ENCODE measurements at regions not wholly inside any gene's neighbourhood (a gene's known extent, or its start where the extent isn't known, plus 50 kb on each side); places are given as distances from the start of the nearest gene placed in this dataset.

- no peak overlapping the region for H2AK5ac ChIP-seq (ENCODE audit: low read depth, low read length)
- no peak overlapping the region for H2AFZ ChIP-seq (replicated peaks; ENCODE audit: low read length, poor library complexity)
- no peaks in the 10 kb centered on the region for H3K4me1 ChIP-seq (ENCODE audit: control insufficient read depth, insufficient read depth, low read length)
- H3K36me3 ChIP-seq (ENCODE audit: control insufficient read depth, insufficient read depth, low read length) = no peaks in the 10 kb centered on the region
- peaks cover 2% of the 10 kb centered on the region for H3K9me3 ChIP-seq (ENCODE audit: control insufficient read depth, insufficient read depth, low read length)
- H3K9me1 ChIP-seq (ENCODE audit: insufficient read depth, low read length) = no peaks in the 10 kb centered on the region
- H3K9ac ChIP-seq (ENCODE audit: low read depth, low read length) = no peak overlapping the region
- H3K14ac ChIP-seq (replicated peaks; ENCODE audit: low read depth, low read length) = no peak overlapping the region
- no peak overlapping the region for H3K4me2 ChIP-seq (ENCODE audit: low read depth, low read length)
- intact Hi-C loops (cut with micrococcal nuclease) (no loop called here), dilution Hi-C loops (cut with HindIII; ENCODE audit: low sequenced_read_pairs, unreplicated experiment) (no loop called here), in situ Hi-C loops (cut with MboI; ENCODE audit: low sequenced_read_pairs) (no loop called here)
- H3K56ac ChIP-seq (ENCODE audit: extremely low read depth, insufficient read depth, low read length) = no peak overlapping the region
- no TSS peak for BruUV-seq (replicated peaks)
- no peaks in the 10 kb centered on the region for H4K20me1 ChIP-seq (ENCODE audit: insufficient read depth, low read length)
- POLR2A ChIA-PET (ENCODE audit: unreplicated experiment) = no interaction called here
- H2BK20ac ChIP-seq (ENCODE audit: low read depth, low read length) = no peak overlapping the region
- H3K4ac ChIP-seq (ENCODE audit: low read depth, low read length) = no peak overlapping the region
- TF ChIP-seq SMC3 (IDR thresholded peaks at IDR 0.05; ENCODE audit: low read depth, low read length) = no peak
- TF ChIP-seq POLR2A (IDR thresholded peaks at IDR 0.05; ENCODE audit: low read depth, low read length) = no peak
- TF ChIP-seq NFE2L2 (IDR thresholded peaks at IDR 0.05; ENCODE audit: low read depth, low read length) = no peak
- no peak overlapping the region for H3K27ac ChIP-seq (ENCODE audit: insufficient read depth, low read length)
- no peak overlapping the region for H3K4me3 ChIP-seq (ENCODE audit: insufficient read depth, low read depth, low read length)
- no peak for DNase-seq
- no peak overlapping the region for H4K8ac ChIP-seq (ENCODE audit: low read depth in 2 of 2, low read length in 2 of 2)
- H4K91ac ChIP-seq (ENCODE audit: insufficient read depth, low read depth, low read length) = no peak overlapping the region
- no peak overlapping the region for H2BK120ac ChIP-seq (ENCODE audit: low read depth, low read length)
- no peak overlapping the region for H3K23ac ChIP-seq (ENCODE audit: low read depth, low read length)
- H4K5ac ChIP-seq (ENCODE audit: low read depth, low read length) = no peak overlapping the region
- ATAC-seq (ENCODE audit: low read depth) = no peak
- H2AK9ac ChIP-seq (replicated peaks; ENCODE audit: low read depth, low read length, poor library complexity) = no peak overlapping the region
- H2BK15ac ChIP-seq (ENCODE audit: low read depth, low read length) = no peak overlapping the region
- no peaks in the 10 kb centered on the region for H3K27me3 ChIP-seq (ENCODE audit: control insufficient read depth, insufficient read depth, low read length)
- H2BK5ac ChIP-seq (ENCODE audit: low read depth, low read length, poor library complexity, severe bottlenecking) = no peak overlapping the region
- H3K79me1 ChIP-seq (ENCODE audit: low read depth in 1 of 2, low read length in 2 of 2) = no peaks in the 10 kb centered on the region
- H3K18ac ChIP-seq (ENCODE audit: low read depth, low read length) = no peak overlapping the region
- CTCF ChIA-PET = no interaction called here
These were observed 1208.3 kb downstream of the ADGRL3 start for GRCh38 chr4:62408454-62408853.

Data from IMR-90 (cell line).